G401 (cell line): ENCODE measurements at regions not wholly inside any gene's neighbourhood (a gene's known extent, or its start where the extent isn't known, plus 50 kb on each side); places are given as distances from the start of the nearest gene placed in this dataset.

ENCODE experiments used
- DNase-seq: peaks from one replicate; pipeline ENCODE4 v3.0.0-alpha.2; 2015; ENCODE audit warnings: low spot score
- in situ Hi-C: cut with HindIII; loops from 2 replicates; pipeline ENCODE4 v1.10.0; 2016; ENCODE audit warnings: low sequenced_read_pairs, mixed read lengths

- no peak for DNase-seq
- in situ Hi-C loops = no loop called here
These were observed 135.9 kb downstream of the PAH start for GRCh38 chr12:102781117-102781516.

GRCh38 chr12:102776041-102776440, 141.0 kb downstream of the PAH start:
- DNase-seq = no peak
- in situ Hi-C loops = no loop called here

- peak; percentile 44 for DNase-seq
- in situ Hi-C loops = no loop called here
These were observed 147.6 kb downstream of the PAH start for GRCh38 chr12:102769323-102769916.

GRCh38 chr12:102766961-102767360, 150.1 kb downstream of the PAH start:
- DNase-seq = no peak
- in situ Hi-C loops = no loop called here

- in situ Hi-C loops = no loop called here
- DNase-seq = peak; percentile 35
These were observed 151.3 kb downstream of the PAH start for GRCh38 chr12:102765736-102766135.

GRCh38 chr12:102763471-102763870, 153.6 kb downstream of the PAH start:
- in situ Hi-C loops = no loop called here

GRCh38 chr12:102763061-102763460, 154.0 kb downstream of the PAH start:
- in situ Hi-C loops = no loop called here
- DNase-seq = no peak

More at GRCh38 chr12:102763471-102763870, 153.6 kb downstream of the PAH start:
- no peak for DNase-seq

- in situ Hi-C loops = no loop called here
- DNase-seq = no peak
These were observed 156.7 kb downstream of the PAH start for GRCh38 chr12:102760322-102760721.

- no peak for DNase-seq
- in situ Hi-C loops = no loop called here
These were observed 157.6 kb downstream of the PAH start for GRCh38 chr12:102759466-102759865.

GRCh38 chr12:102757882-102758226, 159.2 kb downstream of the PAH start:
- DNase-seq = no peak
- in situ Hi-C loops = no loop called here

- in situ Hi-C loops = no loop called here
- no peak for DNase-seq
These were observed 159.7 kb downstream of the PAH start for GRCh38 chr12:102757154-102757881.

- no peak for DNase-seq
- in situ Hi-C loops = no loop called here
These were observed 160.5 kb downstream of the PAH start for GRCh38 chr12:102756530-102756929.

- DNase-seq = no peak
- in situ Hi-C loops = no loop called here
These were observed 161.8 kb downstream of the PAH start for GRCh38 chr12:102755266-102755665.

GRCh38 chr12:102753802-102754201, 163.2 kb downstream of the PAH start:
- in situ Hi-C loops = no loop called here

GRCh38 chr12:102748704-102749103, 168.3 kb downstream of the PAH start:
- no peak for DNase-seq
- in situ Hi-C loops = no loop called here

More at GRCh38 chr12:102753802-102754201, 163.2 kb downstream of the PAH start:
- no peak for DNase-seq

- no peak for DNase-seq
- in situ Hi-C loops = no loop called here
These were observed 170.1 kb downstream of the PAH start for GRCh38 chr12:102746963-102747362.

- in situ Hi-C loops = no loop called here
- no peak for DNase-seq
These were observed 171.0 kb downstream of the PAH start for GRCh38 chr12:102745971-102746600.

- in situ Hi-C loops = no loop called here
- DNase-seq = no peak
These were observed 175.8 kb downstream of the PAH start for GRCh38 chr12:102741196-102741595.

GRCh38 chr12:102740141-102740955, 176.7 kb downstream of the PAH start:
- in situ Hi-C loops = no loop called here
- DNase-seq = peak; percentile 13

GRCh38 chr12:102736328-102736727, 180.7 kb downstream of the PAH start:
- no peak for DNase-seq
- in situ Hi-C loops = no loop called here
